ENCODE measurements at regions not wholly inside any gene's neighbourhood (a gene's known extent, or its start where the extent isn't known, plus 50 kb on each side); places are given as distances from the start of the nearest gene placed in this dataset.

DNA sequence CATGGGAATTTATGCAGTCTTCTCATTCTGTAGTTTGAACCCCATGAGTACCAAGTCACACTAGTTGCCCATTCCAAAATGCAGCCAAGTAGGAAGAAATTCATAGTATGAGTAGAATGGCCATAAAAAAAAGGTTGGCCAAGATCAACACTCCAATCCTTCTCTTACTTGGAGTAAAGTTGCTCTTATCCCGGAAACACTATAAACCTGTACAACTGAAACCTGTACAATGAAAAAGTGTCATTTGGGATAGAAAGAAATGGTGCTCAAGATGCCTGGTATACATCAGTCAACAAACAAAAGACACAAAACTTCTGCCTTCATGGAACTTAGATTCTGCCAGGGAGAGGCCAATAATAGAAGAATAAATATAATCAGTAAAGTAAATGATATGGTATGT lies 325.0 kb downstream of the NFIB start:
- no peak for FAIRE-seq

GRCh38 chr9:13983607-13984006 lies 330.3 kb downstream of the NFIB start:
- FAIRE-seq: no peak

DNA sequence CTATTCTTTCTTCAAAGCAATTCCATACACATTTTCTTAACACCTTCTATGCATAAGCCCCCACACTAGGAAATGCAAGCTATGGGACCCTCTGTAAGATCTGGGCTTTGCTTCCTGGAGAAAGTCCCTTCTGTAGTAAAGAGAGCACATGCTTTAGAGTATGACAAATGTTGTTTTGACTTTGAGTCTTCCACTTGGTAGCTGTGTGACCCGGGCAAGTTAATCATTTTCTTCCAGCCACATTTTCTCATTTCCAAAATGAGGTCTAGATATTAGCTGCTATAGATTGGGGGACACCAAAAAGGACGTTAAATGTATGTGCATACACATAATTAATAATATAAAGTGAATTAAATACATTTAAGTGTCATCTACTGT lies 334.0 kb downstream of the NFIB start:
- no peak for FAIRE-seq

GRCh38 chr9:13975611-13976290 lies 338.2 kb downstream of the NFIB start:
- FAIRE-seq: no peak

- no peak for FAIRE-seq
Measured at GRCh38 chr9:13974891-13975290, 339.1 kb downstream of the NFIB start.

- FAIRE-seq: no peak
Measured at GRCh38 chr9:13971966-13972655, 341.8 kb downstream of the NFIB start.

DNA sequence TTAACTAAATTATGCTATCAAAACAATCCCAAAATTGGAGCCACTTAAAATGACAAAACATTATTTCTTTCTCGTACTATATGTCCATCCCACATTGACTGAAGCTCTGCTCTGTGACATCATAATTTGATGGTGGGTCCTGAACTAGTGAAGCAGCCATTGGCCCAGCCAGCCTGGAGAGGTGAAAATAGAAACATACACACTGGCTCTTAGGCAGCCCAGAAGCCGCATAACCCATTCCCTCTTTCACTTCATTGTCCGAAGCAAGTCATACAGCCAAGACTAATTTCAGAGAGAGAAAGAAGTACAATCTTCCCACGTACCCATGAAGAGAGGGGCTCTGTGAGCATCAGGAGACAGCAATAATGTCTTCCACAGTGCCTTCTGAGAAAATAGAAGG lies 342.5 kb downstream of the NFIB start:
- no peak for FAIRE-seq

DNA sequence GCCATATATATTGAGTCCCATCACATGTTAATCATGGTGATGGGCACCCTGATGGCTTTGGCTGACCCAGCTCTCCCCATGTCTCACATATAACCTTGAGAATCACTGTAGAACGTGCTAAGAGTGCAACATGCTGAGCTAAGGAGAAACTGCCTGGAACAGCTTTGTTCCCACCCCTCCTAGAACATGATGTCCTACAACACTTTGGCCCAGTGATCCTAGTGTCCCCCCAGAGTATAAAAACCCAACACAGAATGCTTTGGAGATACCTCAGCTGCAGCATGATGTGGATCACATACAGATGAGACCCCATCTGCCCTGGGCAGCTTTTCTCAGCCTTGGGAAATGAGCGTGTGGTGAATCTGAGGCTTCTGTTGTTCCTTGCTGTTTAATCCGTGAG lies 343.5 kb downstream of the NFIB start:
- FAIRE-seq: no peak

- no peak for FAIRE-seq
Measured at GRCh38 chr9:13970018-13970417, 343.9 kb downstream of the NFIB start.

DNA sequence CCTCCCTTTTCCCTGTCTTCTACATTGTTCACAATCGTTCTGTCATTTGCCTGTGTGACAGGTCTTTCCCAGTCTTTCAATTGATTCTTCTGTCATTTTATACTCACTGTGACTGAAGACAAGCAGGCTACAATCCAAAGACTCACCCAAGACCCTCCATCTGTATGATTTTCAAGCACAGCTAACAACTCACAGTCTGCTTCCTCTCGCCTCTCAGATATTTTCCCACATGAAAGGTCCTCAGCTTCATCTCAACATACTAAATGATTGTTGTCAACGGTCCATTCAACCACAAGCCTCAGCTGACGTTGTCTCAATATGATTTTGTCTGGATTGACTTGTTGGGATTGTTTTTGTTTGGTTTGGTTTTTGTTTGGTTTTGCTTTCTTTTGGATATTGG lies 346.5 kb downstream of the NFIB start:
- FAIRE-seq: no peak

GRCh38 chr9:13967011-13967410 lies 346.9 kb downstream of the NFIB start:
- FAIRE-seq: no peak

GRCh38 chr9:13963005-13963653 lies 350.8 kb downstream of the NFIB start:
- FAIRE-seq: no peak

- no peak for FAIRE-seq
Measured at GRCh38 chr9:13962006-13962405, 351.9 kb downstream of the NFIB start.

GRCh38 chr9:13960011-13960765 lies 353.8 kb downstream of the NFIB start:
- FAIRE-seq: no peak

DNA sequence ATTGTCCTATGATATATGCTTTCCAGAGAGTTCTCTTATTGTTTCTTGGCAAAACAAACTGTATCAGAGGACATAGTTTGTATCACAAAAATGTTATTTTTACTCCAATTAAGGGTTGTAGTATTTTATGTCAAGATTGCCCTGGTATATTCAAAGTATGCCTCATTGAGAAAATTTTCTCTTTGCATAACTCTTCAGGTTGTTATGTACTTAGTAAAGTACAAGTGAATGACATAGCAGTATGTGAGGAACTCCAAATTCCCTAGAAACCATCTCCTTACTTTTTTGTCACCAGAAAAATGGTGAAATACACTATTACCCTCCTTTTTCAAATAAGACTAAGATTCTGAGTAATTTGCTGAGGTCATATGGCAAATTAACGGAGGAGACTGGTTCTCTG lies 355.3 kb downstream of the NFIB start:
- FAIRE-seq: no peak

DNA sequence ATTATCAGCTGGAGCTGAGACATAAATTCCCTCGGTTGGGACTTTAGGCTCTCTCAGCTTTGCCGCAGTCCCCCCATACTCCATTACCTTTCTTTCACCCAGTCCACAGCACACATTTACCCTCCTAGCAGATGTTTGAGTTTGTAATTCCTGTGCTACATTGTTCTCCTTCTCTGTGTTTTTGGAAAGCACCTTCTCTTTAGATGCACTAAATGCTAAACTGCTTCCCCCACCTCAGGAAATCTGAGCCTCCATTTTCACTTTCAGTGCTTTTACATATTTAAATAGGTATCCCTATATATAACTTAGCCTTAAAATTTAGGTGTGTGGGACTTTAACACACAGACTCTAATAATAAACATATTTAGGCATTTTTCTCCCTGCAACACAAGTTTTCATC lies 356.9 kb downstream of the NFIB start:
- no peak for FAIRE-seq

DNA sequence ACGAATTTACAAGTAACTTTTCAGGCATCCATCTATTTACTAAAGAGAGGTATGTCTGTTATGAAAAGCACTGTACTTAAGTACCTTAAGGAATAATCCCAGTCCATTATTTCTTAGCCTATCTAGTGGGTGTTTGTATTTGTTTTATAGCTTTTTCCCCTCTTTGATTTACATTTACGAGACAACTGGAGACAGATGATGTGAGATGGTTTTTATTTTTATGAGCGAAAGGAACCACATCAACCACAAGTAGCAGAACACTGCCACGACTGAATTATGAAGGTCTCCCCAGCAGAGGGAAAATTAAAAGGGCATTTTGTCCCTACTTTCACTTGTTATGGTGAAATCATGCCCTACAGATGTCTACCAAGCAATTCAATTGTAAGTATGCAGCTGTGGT lies 357.8 kb downstream of the NFIB start:
- no peak for FAIRE-seq

GRCh38 chr9:13952906-13953305 lies 361.0 kb downstream of the NFIB start:
- no peak for FAIRE-seq

DNA sequence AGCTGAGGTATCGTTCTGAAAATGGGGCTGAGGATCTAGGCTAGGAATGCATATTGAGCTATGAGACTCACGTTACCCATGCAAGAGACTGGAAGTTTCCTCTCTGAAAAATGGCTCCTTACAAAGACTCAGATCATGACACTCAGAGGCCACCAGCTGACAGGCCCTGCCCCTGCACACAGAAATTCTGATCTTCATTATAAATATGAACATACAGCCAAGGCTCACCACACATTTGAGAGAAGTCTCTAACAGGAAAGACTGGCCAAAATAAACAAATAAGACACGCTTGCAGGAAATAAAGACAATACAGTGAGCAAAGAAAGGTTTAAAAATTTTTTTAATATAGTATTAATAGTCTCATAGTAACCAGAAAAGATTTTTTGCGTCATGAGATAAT lies 365.9 kb downstream of the NFIB start:
- no peak for FAIRE-seq

DNA sequence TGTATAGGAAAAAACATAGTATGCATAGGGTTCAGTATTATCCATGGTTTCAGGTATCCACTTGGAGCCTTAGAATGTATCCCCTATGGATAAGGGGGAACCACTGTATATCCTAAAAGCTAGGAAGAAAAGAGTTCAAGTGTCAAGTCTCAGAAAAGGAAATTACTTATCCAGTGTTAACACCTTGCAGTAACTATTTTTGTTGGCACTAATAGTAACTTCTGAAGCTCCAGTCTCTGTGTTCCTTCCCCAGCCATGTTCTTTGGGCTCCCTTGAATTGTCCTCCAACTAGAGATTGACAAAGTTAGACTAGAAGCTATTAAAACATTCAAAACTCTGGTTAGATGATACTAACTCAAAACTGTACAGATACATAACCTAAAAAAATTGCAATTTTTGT lies 370.8 kb downstream of the NFIB start:
- FAIRE-seq: no peak

DNA sequence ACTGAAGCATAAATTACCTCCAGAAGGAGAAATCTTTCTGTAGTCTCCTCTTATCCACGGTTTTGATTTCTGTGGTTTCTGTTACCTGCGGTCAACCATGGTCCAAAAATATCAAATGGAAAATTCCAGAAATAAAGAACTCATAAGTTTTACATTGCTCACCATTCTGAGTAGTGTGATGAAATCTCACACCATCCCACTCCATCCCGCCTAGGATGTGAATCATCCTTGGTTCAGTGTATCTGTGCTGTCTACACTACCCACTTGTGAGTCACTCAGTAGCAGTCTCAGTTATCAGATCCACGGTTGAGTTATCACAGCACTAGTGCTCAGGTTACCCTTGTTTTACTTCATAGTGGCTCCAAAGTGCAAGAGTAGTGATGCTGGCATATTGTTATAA lies 371.2 kb downstream of the NFIB start:
- FAIRE-seq: no peak

GRCh38 chr9:13942201-13942600 lies 371.7 kb downstream of the NFIB start:
- FAIRE-seq: no peak

- FAIRE-seq: no peak
Measured at GRCh38 chr9:13941714-13942113, 372.2 kb downstream of the NFIB start.

All from A204.1 (cell line).